G401.6 (cell line): ENCODE measurements at regions not wholly inside any gene's neighbourhood (a gene's known extent, or its start where the extent isn't known, plus 50 kb on each side); places are given as distances from the start of the nearest gene placed in this dataset.
"Not testable (repeated sequence)": the region's sequence is repeated elsewhere in the genome, so short reads cannot be mapped to it uniquely, and the experiment has no call there.

ENCODE experiments used
- FAIRE-seq: peaks from 2 replicates; lab custom pipeline; 2012; peaks lifted over from hg19 to GRCh38; lab: Jason Lieb, UNC

DNA sequence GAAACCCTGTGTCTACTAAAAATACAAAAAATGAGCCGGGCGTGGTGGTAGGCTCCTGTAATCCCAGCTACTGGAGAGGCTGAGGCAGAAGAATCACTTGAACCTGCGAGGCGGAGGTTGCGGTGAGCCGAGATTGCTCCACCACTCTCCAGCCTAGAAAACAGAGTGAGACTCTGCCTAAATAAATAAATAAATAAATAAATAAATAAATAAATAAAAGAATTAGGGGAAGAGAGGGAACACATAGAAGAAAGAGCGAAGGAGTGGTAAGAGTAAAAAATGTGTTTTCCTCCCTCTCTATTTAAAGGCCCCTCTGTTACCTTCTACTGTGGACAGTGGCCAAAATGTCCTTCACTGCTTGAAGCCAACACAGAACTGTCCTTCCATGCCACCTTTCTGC, 103.9 kb upstream of the SOX21 start:
- FAIRE-seq: no peak

DNA sequence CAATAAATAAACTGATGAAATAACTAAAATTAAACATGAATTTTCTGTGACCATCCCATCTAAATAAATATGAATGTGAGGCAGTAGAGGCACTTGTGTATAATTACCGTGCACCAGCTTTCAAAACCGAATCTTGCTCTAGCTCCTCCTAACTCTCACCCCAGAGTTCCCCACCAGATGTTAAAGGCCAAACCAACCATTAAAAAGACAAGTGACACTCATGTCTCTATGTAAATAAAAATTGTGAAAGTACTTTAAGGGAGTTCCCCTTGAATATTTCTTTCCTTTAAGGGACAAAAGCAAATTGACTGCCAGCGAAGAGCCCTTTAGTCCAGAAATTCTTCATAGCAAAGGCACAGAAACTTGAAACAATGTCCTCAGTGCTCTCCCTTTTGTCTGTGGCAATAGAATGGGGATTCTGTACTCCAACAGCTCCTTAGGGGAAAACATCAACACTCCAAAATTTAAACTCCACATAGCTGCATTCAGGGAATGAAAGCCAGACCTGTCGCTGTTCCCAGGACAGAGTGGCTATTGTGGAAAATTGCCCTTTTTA, 101.7 kb upstream of the SOX21 start:
- no peak for FAIRE-seq

DNA sequence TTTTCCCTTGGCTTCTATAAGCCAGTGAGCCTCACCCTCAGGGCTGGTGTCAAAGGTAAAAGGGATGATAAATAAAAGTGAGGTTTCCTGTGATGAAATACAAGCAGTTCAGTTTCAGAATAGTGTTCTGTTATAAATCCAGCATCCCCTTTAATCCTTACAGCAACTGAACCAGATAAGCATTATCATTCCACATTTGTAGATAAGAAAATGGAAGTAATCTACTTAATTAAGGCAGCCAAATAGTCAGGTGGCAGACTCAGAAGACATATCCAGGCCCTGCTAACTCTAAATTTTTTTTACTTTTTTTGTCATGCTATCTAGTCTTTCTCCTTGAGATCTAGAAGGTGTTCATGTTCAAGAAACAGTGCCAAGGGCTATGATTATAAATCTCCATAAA, 99.4 kb upstream of the SOX21 start:
- no peak for FAIRE-seq

DNA sequence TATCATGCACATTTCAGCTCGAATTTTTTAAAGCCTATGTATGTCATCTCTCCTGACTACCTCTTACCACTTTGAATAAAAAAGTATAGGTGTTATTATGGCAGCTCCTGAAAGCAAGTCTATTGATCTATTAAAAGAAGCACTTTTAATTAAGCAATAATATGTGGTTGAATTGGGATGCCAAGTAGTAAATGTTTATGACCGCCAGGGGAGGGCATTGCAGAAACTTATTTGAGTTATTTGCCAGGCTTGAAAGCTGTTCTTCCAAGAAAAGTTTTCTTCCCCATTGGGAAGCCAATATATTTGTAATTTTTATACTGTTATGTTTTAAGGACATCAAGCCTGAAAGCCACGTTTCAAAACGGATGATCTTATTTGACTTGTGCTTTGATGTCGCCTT, 88.1 kb upstream of the SOX21 start:
- FAIRE-seq: no peak

DNA sequence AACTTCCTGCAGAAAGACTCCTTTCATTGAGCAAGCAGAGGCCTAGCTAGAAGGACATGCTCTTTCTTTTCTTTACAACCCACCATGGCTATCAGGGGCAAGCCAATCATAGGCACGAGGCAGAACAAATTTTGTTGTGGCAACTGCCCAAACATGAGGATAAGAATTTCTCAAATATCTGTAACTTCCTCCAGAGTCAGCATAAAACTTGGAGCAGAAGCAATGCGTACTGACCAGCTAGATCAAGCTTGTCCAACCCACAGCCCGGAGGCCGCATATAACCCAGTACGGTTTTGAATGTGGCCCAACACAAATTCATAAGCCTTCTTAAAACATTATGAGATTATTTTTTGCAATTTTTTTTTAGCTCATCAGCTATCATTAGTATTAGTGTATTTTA, 87.0 kb upstream of the SOX21 start:
- no peak for FAIRE-seq

DNA sequence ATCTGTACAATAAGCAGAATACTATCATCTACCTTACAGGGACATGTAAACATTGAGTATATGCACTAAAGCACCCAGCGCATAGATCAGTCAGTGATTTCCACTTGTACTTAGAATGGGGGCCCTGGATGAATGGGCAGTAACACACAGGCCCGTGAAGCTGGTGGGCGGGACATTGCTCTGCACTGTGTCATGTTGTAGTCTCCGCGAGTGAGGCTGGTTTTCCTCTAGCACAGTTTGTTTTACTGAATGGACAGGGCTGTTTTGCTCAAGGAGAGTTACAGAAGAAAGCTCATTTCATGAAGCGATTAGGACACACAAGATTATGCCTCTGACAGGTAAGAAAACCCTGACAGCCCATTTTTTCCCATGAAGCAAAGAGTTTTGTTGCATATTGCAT, 86.4 kb upstream of the SOX21 start:
- no peak for FAIRE-seq

DNA sequence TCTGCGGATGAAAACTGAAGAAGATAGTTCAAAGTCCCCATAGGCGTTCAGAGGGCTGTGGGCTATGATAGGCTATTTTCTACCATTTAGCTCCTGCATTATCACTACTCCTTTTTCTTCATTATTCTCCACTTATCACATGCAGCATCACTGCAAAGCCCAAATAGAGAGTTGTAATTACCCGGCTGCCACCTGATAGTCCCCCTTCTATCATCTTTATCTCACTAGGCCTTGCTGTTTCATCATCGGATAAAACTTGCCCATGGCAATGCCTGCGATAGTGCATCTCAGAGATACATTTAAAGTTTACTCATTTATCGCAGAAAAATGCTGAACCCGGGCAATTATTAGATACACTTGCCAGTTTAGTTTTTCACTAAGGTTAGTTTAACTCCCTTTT, 82.9 kb upstream of the SOX21 start:
- FAIRE-seq: no peak

DNA sequence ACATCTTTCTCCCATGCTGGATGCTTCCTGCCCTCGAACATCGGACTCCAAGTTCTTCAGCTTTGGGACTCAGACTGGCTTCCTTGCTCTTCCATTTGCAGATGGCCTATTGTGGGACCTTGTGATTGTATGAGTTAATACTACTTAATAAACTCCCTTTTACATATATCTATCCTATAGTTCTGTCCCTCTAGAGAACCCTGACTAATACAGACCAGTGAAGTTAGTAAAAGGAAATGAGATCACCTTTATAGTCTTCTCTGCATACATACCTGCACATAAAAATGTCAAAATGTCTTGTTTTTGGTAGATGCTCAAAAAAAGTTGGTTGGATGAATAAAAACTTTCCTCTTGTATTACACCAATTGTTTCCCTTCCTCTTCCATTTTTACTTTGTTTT, 73.9 kb upstream of the SOX21 start:
- FAIRE-seq: not testable (repeated sequence)

DNA sequence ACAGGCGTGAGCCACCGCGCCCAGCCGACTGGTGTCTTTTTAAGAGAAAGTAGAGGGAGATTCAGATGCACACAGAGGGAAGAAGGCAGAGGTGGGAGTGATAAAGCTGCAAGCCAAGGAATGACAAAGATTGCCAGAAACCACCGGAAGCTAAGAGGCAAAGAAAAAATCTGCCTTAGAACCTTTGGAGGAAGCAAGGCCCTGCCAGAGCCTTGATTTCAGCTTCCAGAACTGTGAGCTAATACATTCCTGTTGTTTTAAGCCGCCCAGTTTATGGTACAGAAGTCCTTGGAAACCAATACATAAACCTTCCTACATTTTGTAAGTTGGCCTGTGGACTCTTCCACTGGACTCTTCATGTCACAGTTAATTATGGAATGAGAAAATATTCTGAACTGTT, 71.7 kb upstream of the SOX21 start:
- FAIRE-seq: no peak

DNA sequence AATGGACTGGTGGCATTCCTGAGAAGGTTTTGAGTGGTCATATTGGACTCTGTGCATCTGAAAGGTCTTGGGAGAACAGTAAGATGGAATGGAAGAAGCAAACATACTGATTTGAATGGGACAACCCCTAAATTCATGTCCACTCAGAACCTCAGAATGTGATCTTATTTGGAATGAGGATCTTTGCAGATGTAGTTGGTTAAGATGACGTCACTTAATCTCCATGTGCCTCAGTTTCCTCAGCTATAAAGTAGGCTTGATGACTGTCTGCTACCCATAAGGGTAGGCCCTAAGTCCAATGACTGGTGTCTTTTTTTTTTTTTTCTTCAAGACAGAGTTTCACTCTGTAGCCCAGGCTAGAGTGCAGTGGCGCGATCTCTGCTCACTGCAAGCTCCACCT, 71.1 kb upstream of the SOX21 start:
- no peak for FAIRE-seq

DNA sequence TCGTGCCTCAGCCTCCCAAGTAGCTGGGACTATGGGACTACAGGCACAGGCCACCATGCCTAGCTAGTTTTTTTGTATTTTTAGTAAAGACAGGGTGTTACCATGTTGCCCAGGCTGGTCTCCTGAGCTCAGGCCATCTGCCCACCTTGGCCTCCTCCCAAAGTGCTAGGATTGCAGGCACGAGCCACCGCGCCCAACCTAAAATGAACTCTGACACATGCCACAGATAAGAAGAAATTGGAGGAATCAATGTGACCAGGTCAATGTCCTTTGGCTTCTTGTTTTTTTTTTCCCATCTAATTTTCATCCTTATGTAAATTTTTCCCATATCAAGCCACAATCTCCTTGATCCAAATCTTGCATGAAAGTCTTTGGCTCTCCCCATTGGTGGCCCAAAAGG, 68.1 kb upstream of the SOX21 start:
- FAIRE-seq: no peak

DNA sequence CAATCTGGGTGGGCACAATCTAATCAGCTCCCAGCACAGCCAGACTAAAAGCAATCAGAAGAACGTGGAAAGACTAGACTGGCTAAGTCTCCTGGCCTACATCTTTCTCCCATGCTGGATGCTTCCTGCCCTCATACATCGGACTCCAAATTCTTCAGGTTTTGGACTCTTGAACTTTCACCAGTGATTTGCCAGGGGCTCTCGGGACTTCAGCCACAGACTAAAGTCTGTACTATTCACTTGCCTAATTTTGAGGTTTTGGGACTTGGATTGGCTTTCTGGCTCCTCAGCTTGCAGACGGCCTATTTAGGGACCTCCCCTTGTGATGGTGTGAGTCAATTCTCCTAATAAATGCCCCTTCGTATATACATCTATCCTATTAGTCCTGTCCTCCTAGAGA, 66.6 kb upstream of the SOX21 start:
- no peak for FAIRE-seq

DNA sequence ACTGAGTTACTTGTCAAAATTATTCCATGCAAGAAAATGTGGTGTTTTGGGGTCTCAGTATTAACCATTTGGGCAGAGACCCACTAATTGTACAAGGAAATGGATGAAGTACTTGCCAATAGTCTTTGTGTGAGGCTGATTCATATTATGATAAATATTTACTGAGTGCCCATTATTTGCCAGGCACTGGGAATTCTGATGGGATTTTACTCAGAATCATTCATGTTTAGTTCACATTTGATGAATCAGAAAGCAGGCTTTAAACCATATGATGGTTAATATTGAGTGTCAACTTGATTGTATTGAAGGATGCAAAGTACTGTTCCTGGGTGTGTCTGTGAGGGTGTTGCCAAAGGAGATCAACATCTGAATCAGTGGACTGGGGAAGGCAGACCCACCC, 66.2 kb upstream of the SOX21 start:
- no peak for FAIRE-seq

DNA sequence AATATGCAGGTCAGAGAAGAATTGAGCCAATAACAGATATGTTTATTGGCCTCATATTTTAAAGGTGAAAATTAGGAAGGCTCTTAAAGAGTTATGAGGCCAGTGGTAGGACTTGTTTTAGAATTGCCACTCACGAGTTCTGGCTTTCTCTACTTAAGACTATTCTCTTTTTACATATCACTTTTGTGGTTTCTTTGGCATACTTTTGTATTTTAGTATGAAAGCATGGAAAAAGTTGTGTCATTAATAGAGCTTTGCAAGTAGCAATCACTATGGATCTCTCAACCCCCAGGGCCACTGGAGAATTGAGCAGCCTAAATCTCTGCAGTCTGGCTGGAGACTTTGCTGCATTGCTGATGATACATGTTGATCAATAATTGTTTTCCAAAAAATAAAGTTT, 64.6 kb upstream of the SOX21 start:
- no peak for FAIRE-seq

DNA sequence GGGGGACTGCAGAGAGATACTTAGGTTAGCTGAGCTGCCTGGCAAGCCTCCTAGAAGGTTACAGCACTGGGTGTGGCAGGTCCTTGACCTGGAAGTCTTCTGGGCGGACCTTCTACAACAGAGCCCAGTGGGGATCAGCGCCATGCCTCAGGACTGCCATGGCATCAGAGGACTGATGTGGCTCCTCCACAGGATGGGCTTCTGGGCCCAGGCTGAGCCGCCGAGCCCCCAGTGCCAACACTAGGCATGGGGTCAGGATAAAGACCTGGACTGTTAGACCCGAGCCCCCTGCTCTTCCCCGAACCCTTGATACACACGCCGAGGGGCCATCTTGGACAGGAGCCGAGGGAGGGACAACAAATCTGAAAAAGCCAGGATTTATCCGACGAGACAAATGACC, 64.0 kb upstream of the SOX21 start:
- no peak for FAIRE-seq

DNA sequence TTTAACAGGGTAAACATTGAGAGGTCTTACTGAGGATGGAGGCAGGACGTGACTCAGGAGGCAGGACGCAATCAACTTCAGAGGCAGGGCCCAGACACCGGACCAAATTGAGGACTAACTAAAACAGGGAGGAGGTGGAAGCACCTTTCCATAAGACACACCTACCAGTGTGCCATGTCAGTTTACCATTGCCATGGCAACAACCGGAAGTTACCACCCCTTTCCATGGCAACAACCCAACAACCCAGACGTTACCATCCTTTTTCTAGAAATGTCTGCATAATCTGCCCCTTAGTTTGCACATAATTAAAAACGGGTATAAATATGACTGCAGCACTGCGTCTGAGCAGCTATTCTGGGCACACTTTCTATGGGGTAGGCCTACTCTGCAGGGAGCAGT, 53.5 kb upstream of the SOX21 start:
- no peak for FAIRE-seq

DNA sequence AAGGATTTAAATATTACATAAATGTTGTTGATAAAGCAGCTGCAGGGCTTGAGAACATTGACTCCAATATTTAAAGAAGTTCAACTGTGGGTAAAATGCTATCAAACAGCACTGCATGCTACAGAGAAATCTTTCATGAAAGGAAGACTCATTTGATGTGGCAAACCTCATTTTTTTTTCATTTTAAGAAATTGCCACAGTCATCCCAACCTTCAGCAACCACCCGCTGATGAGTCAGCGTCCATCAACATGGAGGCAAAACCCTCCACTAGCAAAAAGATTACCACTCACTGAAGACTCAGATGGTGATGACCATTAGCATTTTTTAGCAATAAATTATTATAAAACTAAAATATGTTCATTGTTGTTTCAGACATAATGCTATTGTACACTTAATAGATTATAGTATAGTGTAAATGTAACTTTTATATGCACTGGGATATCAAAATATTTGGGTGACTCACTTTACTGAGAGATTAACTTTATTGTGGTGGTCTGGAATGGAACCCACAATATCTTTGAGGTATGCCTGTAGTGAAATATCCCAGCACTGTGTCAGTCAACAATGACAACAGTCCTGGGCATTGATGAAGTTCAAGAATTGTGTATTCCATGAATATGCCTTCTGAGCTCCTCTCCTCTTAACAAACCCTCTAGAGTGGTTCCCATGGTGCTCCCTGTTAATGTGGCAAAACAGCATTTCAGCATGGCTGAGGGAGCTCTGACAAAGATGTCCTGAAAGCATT, 52.4 kb upstream of the SOX21 start:
- no peak for FAIRE-seq
